Ascending aorta (tissue), 2 donors: ENCODE measurements at regions not wholly inside any gene's neighbourhood (a gene's known extent, or its start where the extent isn't known, plus 50 kb on each side); places are given as distances from the start of the nearest gene placed in this dataset.

Experiments used
- DNase-seq, 2 donors: peaks; one replicate each; pipeline ENCODE4 v3.0.0-alpha.2; 2019; ENCODE audit warnings: low spot score in 2 of 2
- H3K27ac ChIP-seq, 2 donors: fragments of 200-600 bp; sonication (generic); one replicate each; pipeline ENCODE4 v1.5.1; 2016 to 2017; ENCODE audit warnings: mild to moderate bottlenecking in 1 of 2
- H3K27me3 ChIP-seq: fragments of 200-600 bp; sonication (generic); one replicate; pipeline ENCODE4 v1.5.1; 2017
- H3K36me3 ChIP-seq, 2 donors: fragments of 200-600 bp; sonication (generic); one replicate each; pipeline ENCODE4 v1.5.1; 2016
- H3K4me1 ChIP-seq, 2 donors: fragments of 200-600 bp; sonication (generic); one replicate each; pipeline ENCODE4 v1.5.1; 2016 to 2017; ENCODE audit warnings: mild to moderate bottlenecking in 1 of 2
- H3K4me3 ChIP-seq, 2 donors: fragments of 200-600 bp; sonication (generic); one replicate each; pipeline ENCODE4 v1.5.1; 2016 to 2017; ENCODE audit warnings: mild to moderate bottlenecking in 1 of 2
- H3K9me3 ChIP-seq, 2 donors: fragments of 200-600 bp; sonication (generic); one replicate each; pipeline ENCODE4 v1.5.1; 2016
- CTCF ChIP-seq, 3 experiments: fragments of 200-600 bp in 2 of 3; fragments of 450-650 bp in 1 of 3; sonication (generic) in 2 of 3; IDR thresholded peaks; one replicate each; pipeline ENCODE4 v1.5.1; 2016 to 2019; ENCODE audit warnings: antibody characterized with exemption in 3 of 3, mild to moderate bottlenecking in 1 of 3, moderate library complexity in 1 of 3
- intact Hi-C: fragments of 100-400 bp; cut with DNase I; formaldehyde crosslinking; loops from one replicate; pipeline ENCODE4 v1.15.1; 2023

- no peaks in the 10 kb centered on the region for H3K36me3 ChIP-seq
- intact Hi-C loops = no loop called here
- no peak overlapping the region for H3K4me3 ChIP-seq
- no peaks in the 10 kb centered on the region for H3K27me3 ChIP-seq
- no peak for DNase-seq
- H3K9me3 ChIP-seq = no peaks in the 10 kb centered on the region
- TF ChIP-seq CTCF (IDR thresholded peaks at IDR 0.05) = no peak
- H3K4me1 ChIP-seq = no peaks in the 10 kb centered on the region
- H3K27ac ChIP-seq = no peak overlapping the region
Observed at GRCh38 chr4:178136736-178137345, 694.6 kb upstream of the AGA start.

DNA sequence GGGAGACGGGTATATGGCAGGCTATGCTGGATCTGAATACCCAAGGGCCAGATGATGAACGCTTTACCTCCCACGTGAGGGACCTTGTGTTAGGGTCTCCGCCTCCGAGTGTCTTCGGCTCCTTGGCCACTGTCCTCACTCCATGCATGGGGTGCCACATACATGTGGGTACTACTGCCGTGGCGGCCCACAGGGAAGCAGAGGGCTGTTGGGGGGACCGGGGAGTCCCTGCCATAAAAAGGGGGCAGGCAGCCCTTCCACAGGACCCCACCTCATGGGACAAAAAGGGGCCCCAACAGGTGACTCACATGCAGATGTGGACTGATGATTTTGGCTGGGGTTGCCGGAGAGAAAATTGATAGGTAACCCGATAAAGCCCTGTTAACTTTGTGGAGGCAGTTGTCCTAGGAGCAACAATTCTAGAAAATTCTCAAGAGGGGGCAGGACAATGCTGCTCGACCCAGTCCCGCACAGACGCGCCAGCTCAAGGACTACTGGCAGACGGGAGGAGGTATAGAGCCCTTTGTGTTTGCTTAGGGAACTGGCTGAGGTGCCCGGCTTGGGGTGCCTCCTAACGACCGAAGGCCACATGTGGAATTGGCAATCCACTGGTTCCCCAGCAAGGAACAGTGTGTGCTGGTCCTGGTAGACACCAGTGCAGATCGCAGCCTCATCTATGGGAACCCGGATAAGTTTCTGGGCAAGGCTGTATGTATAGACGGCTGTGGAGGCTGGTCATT is 695.7 kb upstream of the AGA start:
- Histone ChIP-seq H3K27ac (no peak overlapping the region), H3K9me3 (no peaks in the 10 kb centered on the region), H3K4me3 (no peak overlapping the region), H3K36me3 (no peaks in the 10 kb centered on the region), H3K4me1 (no peaks in the 10 kb centered on the region), H3K27me3 (no peaks in the 10 kb centered on the region)
- no peak for TF ChIP-seq CTCF (IDR thresholded peaks at IDR 0.05)
- intact Hi-C loops = no loop called here
- DNase-seq = no peak

DNA sequence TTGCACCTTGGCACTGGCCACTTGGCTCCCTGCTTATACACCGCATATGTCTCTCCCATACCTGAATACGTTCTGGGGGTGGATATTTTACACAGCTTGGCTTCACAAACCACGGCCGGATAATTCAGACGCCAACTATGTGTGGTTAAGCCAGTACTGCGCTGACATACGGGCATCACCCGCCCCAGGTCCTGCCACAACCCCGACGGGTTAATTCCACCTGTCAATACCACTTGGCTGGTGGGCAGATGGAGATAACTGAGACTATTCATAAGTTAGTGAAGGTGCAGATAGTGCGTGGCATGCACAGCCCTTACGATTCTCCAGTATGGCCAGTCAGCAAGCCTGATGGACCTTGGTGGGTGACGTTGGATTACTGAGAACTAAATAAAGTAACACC is 696.3 kb upstream of the AGA start:
- intact Hi-C loops = no loop called here
- Histone ChIP-seq H3K9me3 (no peaks in the 10 kb centered on the region), H3K27me3 (no peaks in the 10 kb centered on the region), H3K4me3 (no peak overlapping the region), H3K4me1 (no peaks in the 10 kb centered on the region), H3K36me3 (no peaks in the 10 kb centered on the region), H3K27ac (no peak overlapping the region)
- no peak for TF ChIP-seq CTCF (IDR thresholded peaks at IDR 0.05)
- DNase-seq = no peak

- H3K27me3 ChIP-seq = no peaks in the 10 kb centered on the region
- intact Hi-C loops = no loop called here
- H3K36me3 ChIP-seq = no peaks in the 10 kb centered on the region
- H3K4me3 ChIP-seq = no peak overlapping the region
- no peak for TF ChIP-seq CTCF (IDR thresholded peaks at IDR 0.05)
- no peak overlapping the region for H3K27ac ChIP-seq
- H3K9me3 ChIP-seq = no peaks in the 10 kb centered on the region
- H3K4me1 ChIP-seq = no peaks in the 10 kb centered on the region
- DNase-seq = no peak
Observed at GRCh38 chr4:178140326-178140915, 698.2 kb upstream of the AGA start.

GRCh38 chr4:178142724-178143123 is 700.5 kb upstream of the AGA start:
- no peaks in the 10 kb centered on the region for H3K36me3 ChIP-seq
- DNase-seq = no peak
- no peaks in the 10 kb centered on the region for H3K27me3 ChIP-seq
- no peak overlapping the region for H3K4me3 ChIP-seq
- H3K9me3 ChIP-seq = no peaks in the 10 kb centered on the region
- no peak for TF ChIP-seq CTCF (IDR thresholded peaks at IDR 0.05)
- intact Hi-C loops = no loop called here
- H3K27ac ChIP-seq = no peak overlapping the region
- H3K4me1 ChIP-seq = no peaks in the 10 kb centered on the region
